ENCODE measurements at regions not wholly inside any gene's neighbourhood (a gene's known extent, or its start where the extent isn't known, plus 50 kb on each side); places are given as distances from the start of the nearest gene placed in this dataset.
A peak's percentile ranks its signal among the peaks of the same experiment; 100 is the strongest.
"Not testable (repeated sequence)": the region's sequence is repeated elsewhere in the genome, so short reads cannot be mapped to it uniquely, and the experiment has no call there.

- DNase-seq, result no peak
- H3K4me1 ChIP-seq (ENCODE audit: control insufficient read depth, insufficient read depth, low read length, poor library complexity, severe bottlenecking), result no peaks in the 10 kb centered on the region
- H3K27me3 ChIP-seq (ENCODE audit: control insufficient read depth, insufficient read depth, low read length), result no peaks in the 10 kb centered on the region
- H3K36me3 Mint-ChIP-seq, result peaks cover 8% of the 10 kb centered on the region
- no peak overlapping the region for H3K27ac Mint-ChIP-seq
- H3K27me3 Mint-ChIP-seq, result no peaks in the 10 kb centered on the region
- H3K4me1 Mint-ChIP-seq, result no peaks in the 10 kb centered on the region
- no peak overlapping the region for H3K4me3 Mint-ChIP-seq
- H3K36me3 ChIP-seq (ENCODE audit: control insufficient read depth, insufficient read depth, low read length), result no peaks in the 10 kb centered on the region
- no peak overlapping the region for H3K27ac ChIP-seq (ENCODE audit: insufficient read depth, low read length, poor library complexity, severe bottlenecking)
- H3K9me3 ChIP-seq (ENCODE audit: control insufficient read depth in 2 of 2, low read length in 2 of 2), result peaks cover 49 to 81% of the 10 kb centered on the region in 2 experiments
- H3K9me3 Mint-ChIP-seq, result peaks cover 4 to 93% (median 36%) of the 10 kb centered on the region in 7 donors
- no peak overlapping the region for H3K4me3 ChIP-seq (ENCODE audit: low read depth, low read length)
- ATAC-seq (ENCODE audit: low read depth in 2 of 2), result no peak
These were observed 200.4 kb downstream of the FOXD4L6 start for GRCh38 chr9:40927851-40928802.

GRCh38 chr9:40927260-40927631 is 201.2 kb downstream of the FOXD4L6 start:
- Histone ChIP-seq H3K4me1 (ENCODE audit: control insufficient read depth, insufficient read depth, low read length, poor library complexity, severe bottlenecking) (no peaks in the 10 kb centered on the region), H3K36me3 (ENCODE audit: control insufficient read depth, insufficient read depth, low read length) (no peaks in the 10 kb centered on the region), H3K27ac (ENCODE audit: insufficient read depth, low read length, poor library complexity, severe bottlenecking) (no peak overlapping the region), H3K4me3 (ENCODE audit: low read depth, low read length) (no peak overlapping the region), H3K9me3 (ENCODE audit: control insufficient read depth in 2 of 2, low read length in 2 of 2) (peaks cover 49 to 88% of the 10 kb centered on the region in 2 experiments), H3K27me3 (ENCODE audit: control insufficient read depth, insufficient read depth, low read length) (no peaks in the 10 kb centered on the region)
- Mint-ChIP-seq H3K9me3 (peaks cover 4 to 96% (median 36%) of the 10 kb centered on the region in 7 donors), H3K4me3 (no peak overlapping the region), H3K27me3 (no peaks in the 10 kb centered on the region), H3K36me3 (peaks cover 4% of the 10 kb centered on the region), H3K4me1 (no peaks in the 10 kb centered on the region), H3K27ac (no peak overlapping the region)
- no peak for ATAC-seq (ENCODE audit: low read depth in 2 of 2)
- no peak for DNase-seq

- Histone ChIP-seq H3K4me1 (ENCODE audit: control insufficient read depth, insufficient read depth, low read length, poor library complexity, severe bottlenecking) (no peaks in the 10 kb centered on the region), H3K36me3 (ENCODE audit: control insufficient read depth, insufficient read depth, low read length) (no peaks in the 10 kb centered on the region), H3K9me3 (ENCODE audit: control insufficient read depth in 2 of 2, low read length in 2 of 2) (peaks cover 49 to 88% of the 10 kb centered on the region in 2 experiments), H3K27me3 (ENCODE audit: control insufficient read depth, insufficient read depth, low read length) (no peaks in the 10 kb centered on the region), H3K4me3 (ENCODE audit: low read depth, low read length) (no peak overlapping the region), H3K27ac (ENCODE audit: insufficient read depth, low read length, poor library complexity, severe bottlenecking) (no peak overlapping the region)
- Mint-ChIP-seq H3K27ac (no peak overlapping the region), H3K4me1 (peaks cover 0 to 2% (median 0%) of the 10 kb centered on the region in 4 donors), H3K27me3 (no peaks in the 10 kb centered on the region), H3K4me3 (no peak overlapping the region), H3K9me3 (peaks cover 4 to 95% (median 35%) of the 10 kb centered on the region in 7 donors), H3K36me3 (no peaks in the 10 kb centered on the region)
- DNase-seq (no peak), ATAC-seq (ENCODE audit: low read depth in 2 of 2) (no peak)
These were observed 201.8 kb downstream of the FOXD4L6 start for GRCh38 chr9:40926404-40927259.

- Mint-ChIP-seq H3K4me1 (peaks cover 0 to 2% (median 0%) of the 10 kb centered on the region in 4 donors), H3K27me3 (peaks cover under 1% of the 10 kb centered on the region), H3K36me3 (no peaks in the 10 kb centered on the region), H3K9me3 (peaks cover 4 to 88% (median 38%) of the 10 kb centered on the region in 7 donors), H3K4me3 (no peak overlapping the region), H3K27ac (no peak overlapping the region)
- no peaks in the 10 kb centered on the region for H3K36me3 ChIP-seq (ENCODE audit: control insufficient read depth, insufficient read depth, low read length)
- no peaks in the 10 kb centered on the region for H3K27me3 ChIP-seq (ENCODE audit: control insufficient read depth, insufficient read depth, low read length)
- H3K27ac ChIP-seq (ENCODE audit: insufficient read depth, low read length, poor library complexity, severe bottlenecking), result no peak overlapping the region
- H3K4me1 ChIP-seq (ENCODE audit: control insufficient read depth, insufficient read depth, low read length, poor library complexity, severe bottlenecking), result no peaks in the 10 kb centered on the region
- DNase-seq, result no peak
- H3K9me3 ChIP-seq (ENCODE audit: control insufficient read depth in 2 of 2, low read length in 2 of 2), result peaks cover 46 to 78% of the 10 kb centered on the region in 2 experiments
- no peak for ATAC-seq (ENCODE audit: low read depth in 2 of 2)
- no peak overlapping the region for H3K4me3 ChIP-seq (ENCODE audit: low read depth, low read length)
These were observed 203.3 kb downstream of the FOXD4L6 start for GRCh38 chr9:40925149-40925548.

GRCh38 chr9:40916399-40916783 is 212.1 kb downstream of the FOXD4L6 start:
- not testable (repeated sequence) for H3K27me3 Mint-ChIP-seq; H3K4me3 ChIP-seq (ENCODE audit: low read depth, low read length); ATAC-seq (ENCODE audit: low read depth in 2 of 2); H3K36me3 Mint-ChIP-seq; H3K27ac ChIP-seq (ENCODE audit: insufficient read depth, low read length, poor library complexity, severe bottlenecking); H3K36me3 ChIP-seq (ENCODE audit: control insufficient read depth, insufficient read depth, low read length); H3K27ac Mint-ChIP-seq; H3K4me3 Mint-ChIP-seq; H3K4me1 ChIP-seq (ENCODE audit: control insufficient read depth, insufficient read depth, low read length, poor library complexity, severe bottlenecking); H3K27me3 ChIP-seq (ENCODE audit: control insufficient read depth, insufficient read depth, low read length); DNase-seq; H3K4me1 Mint-ChIP-seq
- H3K9me3 ChIP-seq (ENCODE audit: control insufficient read depth in 2 of 2, low read length in 2 of 2), result peaks cover 47 to 62% of the 10 kb centered on the region in 2 experiments
- H3K9me3 Mint-ChIP-seq, result peaks cover 4 to 89% (median 61%) of the 10 kb centered on the region in 7 donors

- not testable (repeated sequence) for ATAC-seq (ENCODE audit: low read depth in 2 of 2); H3K27me3 ChIP-seq (ENCODE audit: control insufficient read depth, insufficient read depth, low read length); H3K4me1 Mint-ChIP-seq; H3K27ac Mint-ChIP-seq; H3K36me3 ChIP-seq (ENCODE audit: control insufficient read depth, insufficient read depth, low read length); H3K4me3 ChIP-seq (ENCODE audit: low read depth, low read length); H3K27ac ChIP-seq (ENCODE audit: insufficient read depth, low read length, poor library complexity, severe bottlenecking); H3K4me1 ChIP-seq (ENCODE audit: control insufficient read depth, insufficient read depth, low read length, poor library complexity, severe bottlenecking); H3K36me3 Mint-ChIP-seq; DNase-seq; H3K27me3 Mint-ChIP-seq
- H3K9me3 ChIP-seq (ENCODE audit: control insufficient read depth in 2 of 2, low read length in 2 of 2), result peaks cover 49 to 67% of the 10 kb centered on the region in 2 experiments
- Mint-ChIP-seq H3K9me3 (peaks cover 4 to 94% (median 64%) of the 10 kb centered on the region in 7 donors), H3K4me3 (peak overlapping the region in 1 of 4 donors; percentile 16)
These were observed 212.7 kb downstream of the FOXD4L6 start for GRCh38 chr9:40915660-40916398.

Data from CD4-positive, CD25-positive, alpha-beta regulatory T cell (primary cell).